ENCODE measurements at regions not wholly inside any gene's neighbourhood (a gene's known extent, or its start where the extent isn't known, plus 50 kb on each side); places are given as distances from the start of the nearest gene placed in this dataset.

- Histone ChIP-seq H3K27ac (ENCODE audit: low read depth in 2 of 2, low read length in 2 of 2) (no peak overlapping the region), H3K9ac (ENCODE audit: low read length in 3 of 3) (no peak overlapping the region), H3K27me3 (ENCODE audit: control insufficient read depth, insufficient read depth, low read length) (no peaks in the 10 kb centered on the region), H3K36me3 (ENCODE audit: control insufficient read depth in 2 of 3, insufficient read depth in 3 of 3, low read length in 3 of 3) (no peaks in the 10 kb centered on the region), H3K4me3 (ENCODE audit: low read length in 3 of 3) (no peak overlapping the region), H3K9me3 (ENCODE audit: control insufficient read depth in 2 of 3, insufficient read depth in 1 of 3, low read length in 3 of 3) (no peaks in the 10 kb centered on the region), H3K4me1 (ENCODE audit: control insufficient read depth in 2 of 3, insufficient read depth in 2 of 3, low read depth in 1 of 3, low read length in 3 of 3) (no peaks in the 10 kb centered on the region)
- intact Hi-C loops (cut with DNase I), result no loop called here
- no peak for TF ChIP-seq CTCF (IDR thresholded peaks at IDR 0.05; ENCODE audit: borderline replicate concordance, extremely low read depth, insufficient read depth)
- no peak for FAIRE-seq
- no peak for DNase-seq
Observed at GRCh38 chr3:153042088-153042487, 119.9 kb upstream of the RAP2B start.

- Histone ChIP-seq H3K9me3 (ENCODE audit: control insufficient read depth in 2 of 3, insufficient read depth in 1 of 3, low read length in 3 of 3) (no peaks in the 10 kb centered on the region), H3K36me3 (ENCODE audit: control insufficient read depth in 2 of 3, insufficient read depth in 3 of 3, low read length in 3 of 3) (no peaks in the 10 kb centered on the region), H3K27me3 (ENCODE audit: control insufficient read depth, insufficient read depth, low read length) (no peaks in the 10 kb centered on the region), H3K27ac (ENCODE audit: low read depth in 2 of 2, low read length in 2 of 2) (no peak overlapping the region), H3K4me3 (ENCODE audit: low read length in 3 of 3) (no peak overlapping the region), H3K9ac (ENCODE audit: low read length in 3 of 3) (no peak overlapping the region), H3K4me1 (ENCODE audit: control insufficient read depth in 2 of 3, insufficient read depth in 2 of 3, low read depth in 1 of 3, low read length in 3 of 3) (no peaks in the 10 kb centered on the region)
- no peak for DNase-seq
- FAIRE-seq, result no peak
- TF ChIP-seq CTCF (IDR thresholded peaks at IDR 0.05; ENCODE audit: borderline replicate concordance, extremely low read depth, insufficient read depth), result no peak
- intact Hi-C loops (cut with DNase I), result no loop called here
Observed at GRCh38 chr3:153043729-153044328, 118.2 kb upstream of the RAP2B start.

GRCh38 chr3:153045150-153045549 is 116.9 kb upstream of the RAP2B start:
- TF ChIP-seq CTCF (IDR thresholded peaks at IDR 0.05; ENCODE audit: borderline replicate concordance, extremely low read depth, insufficient read depth), result no peak
- DNase-seq (no peak), FAIRE-seq (no peak)
- no peaks in the 10 kb centered on the region for H3K27me3 ChIP-seq (ENCODE audit: control insufficient read depth, insufficient read depth, low read length)
- no peak overlapping the region for H3K4me3 ChIP-seq (ENCODE audit: low read length in 3 of 3)
- intact Hi-C loops (cut with DNase I), result no loop called here
- H3K4me1 ChIP-seq (ENCODE audit: control insufficient read depth in 2 of 3, insufficient read depth in 2 of 3, low read depth in 1 of 3, low read length in 3 of 3), result no peaks in the 10 kb centered on the region
- H3K27ac ChIP-seq (ENCODE audit: low read depth in 2 of 2, low read length in 2 of 2), result no peak overlapping the region
- no peaks in the 10 kb centered on the region for H3K9me3 ChIP-seq (ENCODE audit: control insufficient read depth in 2 of 3, insufficient read depth in 1 of 3, low read length in 3 of 3)
- H3K9ac ChIP-seq (ENCODE audit: low read length in 3 of 3), result no peak overlapping the region
- H3K36me3 ChIP-seq (ENCODE audit: control insufficient read depth in 2 of 3, insufficient read depth in 3 of 3, low read length in 3 of 3), result no peaks in the 10 kb centered on the region

GRCh38 chr3:153050978-153051377 is 111.0 kb upstream of the RAP2B start:
- TF ChIP-seq CTCF (IDR thresholded peaks at IDR 0.05; ENCODE audit: borderline replicate concordance, extremely low read depth, insufficient read depth), result no peak
- H3K9ac ChIP-seq (ENCODE audit: low read length in 3 of 3), result no peak overlapping the region
- intact Hi-C loops (cut with DNase I), result no loop called here
- DNase-seq (no peak), FAIRE-seq (no peak)
- no peaks in the 10 kb centered on the region for H3K27me3 ChIP-seq (ENCODE audit: control insufficient read depth, insufficient read depth, low read length)
- H3K9me3 ChIP-seq (ENCODE audit: control insufficient read depth in 2 of 3, insufficient read depth in 1 of 3, low read length in 3 of 3), result no peaks in the 10 kb centered on the region
- H3K4me1 ChIP-seq (ENCODE audit: control insufficient read depth in 2 of 3, insufficient read depth in 2 of 3, low read depth in 1 of 3, low read length in 3 of 3), result no peaks in the 10 kb centered on the region
- no peak overlapping the region for H3K27ac ChIP-seq (ENCODE audit: low read depth in 2 of 2, low read length in 2 of 2)
- H3K36me3 ChIP-seq (ENCODE audit: control insufficient read depth in 2 of 3, insufficient read depth in 3 of 3, low read length in 3 of 3), result no peaks in the 10 kb centered on the region
- no peak overlapping the region for H3K4me3 ChIP-seq (ENCODE audit: low read length in 3 of 3)
